GM19468 (cell line): ENCODE measurements at regions not wholly inside any gene's neighbourhood (a gene's known extent, or its start where the extent isn't known, plus 50 kb on each side); places are given as distances from the start of the nearest gene placed in this dataset.
"Not testable (repeated sequence)": the region's sequence is repeated elsewhere in the genome, so short reads cannot be mapped to it uniquely, and the experiment has no call there.

ENCODE experiments used
- ATAC-seq: cut with Tn5 transposase; IDR thresholded peaks from one replicate; pipeline ENCODE4 v1.9.1; 2021; ENCODE audit warnings: mild to moderate bottlenecking, moderate library complexity, moderate number of reproducible peaks; ENCODE audit not compliant: unreplicated experiment; ENCODE audit errors: extremely low read depth

- no peak for ATAC-seq
Observed at GRCh38 chr21:18677632-18678031, 274.0 kb upstream of the TMPRSS15 start.

- no peak for ATAC-seq
Observed at GRCh38 chr21:18705971-18706370, 302.4 kb upstream of the TMPRSS15 start.

- no peak for ATAC-seq
Observed at GRCh38 chr21:18711662-18712061, 308.1 kb upstream of the TMPRSS15 start.

GRCh38 chr21:18715606-18716005, 312.0 kb upstream of the TMPRSS15 start:
- no peak for ATAC-seq

- ATAC-seq = no peak
Observed at GRCh38 chr21:18716578-18717138, 313.1 kb upstream of the TMPRSS15 start.

- ATAC-seq = no peak
Observed at GRCh38 chr21:18722193-18722592, 318.6 kb upstream of the TMPRSS15 start.

- no peak for ATAC-seq
Observed at GRCh38 chr21:18723171-18723570, 319.6 kb upstream of the TMPRSS15 start.

- no peak for ATAC-seq
Observed at GRCh38 chr21:18725653-18726052, 322.1 kb upstream of the TMPRSS15 start.

- ATAC-seq = no peak
Observed at GRCh38 chr21:18741954-18742353, 338.4 kb upstream of the TMPRSS15 start.

- ATAC-seq = no peak
Observed at GRCh38 chr21:18743531-18743930, 339.9 kb upstream of the TMPRSS15 start.

- ATAC-seq = no peak
Observed at GRCh38 chr21:18744840-18745239, 341.3 kb upstream of the TMPRSS15 start.

- ATAC-seq = not testable (repeated sequence)
Observed at GRCh38 chr21:18752894-18753293, 349.3 kb upstream of the TMPRSS15 start.

GRCh38 chr21:18756272-18756671, 352.7 kb upstream of the TMPRSS15 start:
- not testable (repeated sequence) for ATAC-seq

GRCh38 chr21:18759267-18759666, 355.7 kb upstream of the TMPRSS15 start:
- no peak for ATAC-seq

GRCh38 chr21:18759751-18760161, 356.2 kb upstream of the TMPRSS15 start:
- ATAC-seq = no peak

GRCh38 chr21:18760247-18760646, 356.7 kb upstream of the TMPRSS15 start:
- no peak for ATAC-seq

GRCh38 chr21:18764720-18765119, 361.1 kb upstream of the TMPRSS15 start:
- ATAC-seq = no peak

- no peak for ATAC-seq
Observed at GRCh38 chr21:18769599-18769998, 366.0 kb upstream of the TMPRSS15 start.

- ATAC-seq = no peak
Observed at GRCh38 chr21:18771845-18772380, 368.3 kb upstream of the TMPRSS15 start.

GRCh38 chr21:18772404-18772803, 368.8 kb upstream of the TMPRSS15 start:
- ATAC-seq = no peak

- no peak for ATAC-seq
Observed at GRCh38 chr21:18772897-18773296, 369.3 kb upstream of the TMPRSS15 start.

- ATAC-seq = no peak
Observed at GRCh38 chr21:18776936-18777335, 373.4 kb upstream of the TMPRSS15 start.
